Testis (tissue), 2 donors: ENCODE measurements at regions not wholly inside any gene's neighbourhood (a gene's known extent, or its start where the extent isn't known, plus 50 kb on each side); places are given as distances from the start of the nearest gene placed in this dataset.

Experiments
- DNase-seq: peaks from one replicate; pipeline ENCODE4 v3.0.0-alpha.2; 2019
- H3K27ac ChIP-seq, 2 donors: fragments of 200-600 bp; sonication (generic); one replicate each; pipeline ENCODE4 v1.5.1; 2019
- H3K27me3 ChIP-seq: fragments of 200-600 bp; sonication (generic); one replicate; pipeline ENCODE4 v1.5.1; 2019
- H3K36me3 ChIP-seq: fragments of 200-600 bp; sonication (generic); one replicate; pipeline ENCODE4 v1.5.1; 2017; ENCODE audit warnings: low read depth; ENCODE audit errors: missing control alignments
- H3K4me1 ChIP-seq: fragments of 200-600 bp; sonication (generic); one replicate; pipeline ENCODE4 v1.5.1; 2019
- H3K4me3 ChIP-seq, 2 donors: fragments of 200-600 bp; sonication (generic); one replicate each; pipeline ENCODE4 v1.5.1; 2017 to 2019
- H3K9me3 ChIP-seq: fragments of 200-600 bp; sonication (generic); one replicate; pipeline ENCODE4 v1.5.1; 2017
- POLR2A ChIP-seq: fragments of 450-650 bp; IDR thresholded peaks from one replicate; pipeline ENCODE4 v1.6.1; 2017; ENCODE audit warnings: antibody characterized with exemption, mild to moderate bottlenecking, moderate library complexity
- WGBS, 2 donors: methylation state at CpG; one replicate each; pipeline ENCODE4 v1.1.5; 2018; 5-methylcytosine and 5-hydroxymethylcytosine counted together
- intact Hi-C: fragments of 100-400 bp; cut with DNase I; formaldehyde crosslinking; loops from one replicate; pipeline ENCODE4 v1.15.1; 2023; ENCODE audit warnings: low total_unique reads
- TF ChIP-seq, protein P1 (sequence below), 3 experiments: fragments of 450-650 bp in 2 of 3; fragments of 200-600 bp in 1 of 3; sonication (generic) in 1 of 3; IDR thresholded peaks; one replicate each; pipeline ENCODE4 v1.5.1; 2016 to 2019; ENCODE audit warnings: antibody characterized with exemption in 3 of 3, mild to moderate bottlenecking in 2 of 3, moderate library complexity in 1 of 3

DNA sequence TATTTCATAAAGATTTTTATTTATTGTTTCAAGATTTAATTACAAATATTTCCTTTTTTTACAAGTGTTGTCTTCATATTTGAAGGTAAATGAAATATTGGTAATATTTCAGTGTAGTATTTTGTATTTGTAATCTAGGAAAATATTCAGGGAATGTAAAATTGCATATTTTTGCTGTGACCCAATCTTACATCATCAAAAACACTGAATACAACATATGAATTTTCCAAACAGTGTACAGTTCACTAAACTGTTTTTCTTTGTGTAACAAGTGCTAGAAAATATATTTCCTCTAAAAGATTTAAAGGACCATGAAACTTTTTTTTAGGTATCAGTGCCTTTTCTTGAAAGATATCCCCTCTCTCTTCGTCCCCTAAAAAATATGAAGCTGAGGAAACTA lies 251.9 kb upstream of the KCND2 start:
- no peak overlapping the region for H3K27ac ChIP-seq
- DNase-seq = no peak
- H3K4me3 ChIP-seq = no peak overlapping the region
- intact Hi-C loops = no loop called here
- H3K36me3 ChIP-seq = no peaks in the 10 kb centered on the region
- no peaks in the 10 kb centered on the region for H3K4me1 ChIP-seq
- H3K9me3 ChIP-seq = no peaks in the 10 kb centered on the region
- TF ChIP-seq, protein P1, sequence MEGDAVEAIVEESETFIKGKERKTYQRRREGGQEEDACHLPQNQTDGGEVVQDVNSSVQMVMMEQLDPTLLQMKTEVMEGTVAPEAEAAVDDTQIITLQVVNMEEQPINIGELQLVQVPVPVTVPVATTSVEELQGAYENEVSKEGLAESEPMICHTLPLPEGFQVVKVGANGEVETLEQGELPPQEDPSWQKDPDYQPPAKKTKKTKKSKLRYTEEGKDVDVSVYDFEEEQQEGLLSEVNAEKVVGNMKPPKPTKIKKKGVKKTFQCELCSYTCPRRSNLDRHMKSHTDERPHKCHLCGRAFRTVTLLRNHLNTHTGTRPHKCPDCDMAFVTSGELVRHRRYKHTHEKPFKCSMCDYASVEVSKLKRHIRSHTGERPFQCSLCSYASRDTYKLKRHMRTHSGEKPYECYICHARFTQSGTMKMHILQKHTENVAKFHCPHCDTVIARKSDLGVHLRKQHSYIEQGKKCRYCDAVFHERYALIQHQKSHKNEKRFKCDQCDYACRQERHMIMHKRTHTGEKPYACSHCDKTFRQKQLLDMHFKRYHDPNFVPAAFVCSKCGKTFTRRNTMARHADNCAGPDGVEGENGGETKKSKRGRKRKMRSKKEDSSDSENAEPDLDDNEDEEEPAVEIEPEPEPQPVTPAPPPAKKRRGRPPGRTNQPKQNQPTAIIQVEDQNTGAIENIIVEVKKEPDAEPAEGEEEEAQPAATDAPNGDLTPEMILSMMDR (IDR thresholded peaks at IDR 0.05) = no peak
- no peak for TF ChIP-seq POLR2A
- no peaks in the 10 kb centered on the region for H3K27me3 ChIP-seq
- WGBS, 2 donors = 83 to 90% methylated on average over 1 of the region's 1 CpG

DNA sequence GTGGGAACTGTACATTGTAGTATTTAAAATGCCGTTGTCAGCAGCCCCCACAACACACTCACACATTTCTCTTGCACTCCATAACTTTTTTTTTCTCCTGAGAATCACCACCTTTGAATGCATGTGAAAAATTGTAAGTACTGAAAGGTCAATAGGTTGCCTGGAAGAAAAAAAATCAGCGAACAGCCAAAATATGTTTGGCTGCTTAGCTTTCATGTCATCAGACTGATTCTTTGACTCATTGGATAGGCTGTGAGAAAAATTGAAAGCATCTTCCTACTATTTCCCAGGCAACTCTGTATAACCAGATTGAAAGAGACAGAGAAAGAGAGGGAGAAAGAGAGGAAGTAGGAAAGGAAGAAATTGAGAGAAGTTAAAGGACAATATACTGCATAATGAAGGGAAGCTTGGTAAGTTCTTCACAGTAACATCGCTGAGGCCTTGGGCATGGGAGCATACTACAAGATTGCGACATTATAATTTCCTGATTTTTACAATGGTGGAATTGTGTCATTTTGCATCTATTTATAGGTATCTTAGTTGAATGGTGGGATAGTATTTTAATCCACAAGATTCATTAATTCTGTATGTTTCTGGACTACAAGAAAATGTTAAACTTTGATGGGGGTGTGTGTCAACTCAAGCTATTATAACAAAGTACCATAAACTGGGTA lies 249.3 kb upstream of the KCND2 start:
- Histone ChIP-seq H3K9me3 (no peaks in the 10 kb centered on the region), H3K27ac (no peak overlapping the region), H3K4me1 (no peaks in the 10 kb centered on the region), H3K36me3 (no peaks in the 10 kb centered on the region), H3K4me3 (no peak overlapping the region), H3K27me3 (no peaks in the 10 kb centered on the region)
- no peak for DNase-seq
- intact Hi-C loops = no loop called here
- 82 to 89% methylated on average over 4 of the region's 4 CpGs for WGBS, 2 donors
- TF ChIP-seq, protein P1 (IDR thresholded peaks at IDR 0.05) = no peak
- TF ChIP-seq POLR2A = no peak

DNA sequence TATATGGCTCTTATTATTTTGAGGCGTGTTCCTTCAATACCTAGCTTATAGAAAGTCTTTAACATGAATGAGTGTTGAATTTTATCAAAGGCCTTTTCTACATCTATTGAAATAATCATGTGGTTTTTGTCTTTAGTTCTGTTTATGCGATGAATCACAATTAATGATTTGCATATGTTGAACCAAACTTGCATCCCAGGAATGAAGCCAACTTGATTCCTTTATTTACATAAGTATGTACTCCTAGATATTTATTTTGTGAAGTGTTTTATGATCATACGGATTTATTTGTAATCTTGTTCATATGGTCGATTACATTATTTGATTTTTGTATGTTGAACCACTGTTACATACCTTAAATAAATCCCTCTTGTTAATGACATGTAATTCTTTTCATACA lies 244.3 kb upstream of the KCND2 start:
- no peak for TF ChIP-seq POLR2A
- TF ChIP-seq, protein P1 (IDR thresholded peaks at IDR 0.05) = no peak
- 86 to 89% methylated on average over 4 of the region's 4 CpGs for WGBS, 2 donors
- intact Hi-C loops = no loop called here
- Histone ChIP-seq H3K4me1 (no peaks in the 10 kb centered on the region), H3K4me3 (no peak overlapping the region), H3K36me3 (no peaks in the 10 kb centered on the region), H3K27me3 (no peaks in the 10 kb centered on the region), H3K9me3 (no peaks in the 10 kb centered on the region), H3K27ac (no peak overlapping the region)
- no peak for DNase-seq

DNA sequence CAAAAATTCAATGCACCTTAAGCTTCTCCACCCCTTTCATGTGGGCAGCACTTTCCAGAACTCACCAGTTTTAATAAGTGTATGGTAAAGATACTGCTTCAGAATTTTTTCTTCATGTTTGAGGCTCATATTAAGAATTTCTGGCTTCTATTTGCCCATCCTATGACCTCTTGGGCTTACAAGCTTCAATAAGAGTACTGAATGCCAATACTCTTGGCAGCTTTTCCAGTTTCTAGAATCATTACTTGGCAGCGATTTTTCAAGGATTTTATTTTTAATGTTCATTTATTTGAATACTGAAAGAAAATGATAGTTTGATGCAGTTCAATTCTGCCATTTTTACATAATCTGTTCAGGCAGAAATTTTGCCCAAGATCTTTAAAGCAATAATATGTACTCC lies 242.1 kb upstream of the KCND2 start:
- intact Hi-C loops = no loop called here
- H3K27me3 ChIP-seq = no peaks in the 10 kb centered on the region
- H3K9me3 ChIP-seq = no peaks in the 10 kb centered on the region
- TF ChIP-seq POLR2A = no peak
- TF ChIP-seq, protein P1 (IDR thresholded peaks at IDR 0.05) = no peak
- no peak for DNase-seq
- no peak overlapping the region for H3K27ac ChIP-seq
- no peak overlapping the region for H3K4me3 ChIP-seq
- 53 to 68% methylated on average over 1 of the region's 1 CpG for WGBS, 2 donors
- no peaks in the 10 kb centered on the region for H3K36me3 ChIP-seq
- no peaks in the 10 kb centered on the region for H3K4me1 ChIP-seq

DNA sequence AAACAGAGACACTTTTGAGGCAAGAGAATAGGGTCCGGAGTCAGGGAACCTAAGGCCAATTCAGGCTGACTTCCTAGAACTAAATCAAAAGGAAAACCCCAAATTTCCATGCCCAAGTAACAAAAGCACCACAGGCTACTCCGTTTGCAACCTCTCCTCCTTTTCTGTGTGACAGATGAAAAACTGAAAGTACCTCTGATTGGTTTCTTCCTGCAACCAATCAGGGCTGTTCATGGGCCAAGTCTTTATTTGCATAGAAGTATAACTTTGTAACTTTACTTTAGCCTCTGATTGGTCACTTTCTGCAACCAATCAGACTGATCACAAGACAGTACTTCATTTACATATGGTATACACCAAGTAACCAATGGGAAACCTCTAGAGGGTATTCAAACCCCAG lies 239.9 kb upstream of the KCND2 start:
- no peak for DNase-seq
- intact Hi-C loops = no loop called here
- Histone ChIP-seq H3K4me1 (no peaks in the 10 kb centered on the region), H3K9me3 (no peaks in the 10 kb centered on the region), H3K27me3 (no peaks in the 10 kb centered on the region), H3K4me3 (no peak overlapping the region), H3K36me3 (no peaks in the 10 kb centered on the region), H3K27ac (no peak overlapping the region)
- no peak for TF ChIP-seq POLR2A
- TF ChIP-seq, protein P1 (IDR thresholded peaks at IDR 0.05) = no peak
- WGBS, 2 donors = 39 to 61% methylated on average over 2 of the region's 2 CpGs
